Transverse colon (tissue), 3 donors: ENCODE measurements at regions not wholly inside any gene's neighbourhood (a gene's known extent, or its start where the extent isn't known, plus 50 kb on each side); places are given as distances from the start of the nearest gene placed in this dataset.

Experiments
- CTCF ChIP-seq, 5 experiments: fragments of 200-600 bp in 3 of 5; fragments of 450-650 bp in 2 of 5; sonication (generic) in 3 of 5; IDR thresholded peaks; 1 replicate in 2 of 5; 2 replicates in 3 of 5; pipeline ENCODE4 v1.5.1; 2016 to 2017; ENCODE audit warnings: antibody characterized with exemption in 5 of 5, inconsistent platforms in 3 of 5, mild to moderate bottlenecking in 2 of 5, moderate library complexity in 1 of 5
- POLR2A ChIP-seq: fragments of 450-650 bp; IDR thresholded peaks from one replicate; pipeline ENCODE4 v1.6.1; 2016; ENCODE audit warnings: antibody characterized with exemption, mild to moderate bottlenecking, moderate library complexity

- TF ChIP-seq CTCF (IDR thresholded peaks at IDR 0.05) (no peak), POLR2A (no peak)
Observed at GRCh38 chr4:125387770-125388169, 73.0 kb downstream of the FAT4 start.
